ENCODE measurements at regions not wholly inside any gene's neighbourhood (a gene's known extent, or its start where the extent isn't known, plus 50 kb on each side); places are given as distances from the start of the nearest gene placed in this dataset.

DNA sequence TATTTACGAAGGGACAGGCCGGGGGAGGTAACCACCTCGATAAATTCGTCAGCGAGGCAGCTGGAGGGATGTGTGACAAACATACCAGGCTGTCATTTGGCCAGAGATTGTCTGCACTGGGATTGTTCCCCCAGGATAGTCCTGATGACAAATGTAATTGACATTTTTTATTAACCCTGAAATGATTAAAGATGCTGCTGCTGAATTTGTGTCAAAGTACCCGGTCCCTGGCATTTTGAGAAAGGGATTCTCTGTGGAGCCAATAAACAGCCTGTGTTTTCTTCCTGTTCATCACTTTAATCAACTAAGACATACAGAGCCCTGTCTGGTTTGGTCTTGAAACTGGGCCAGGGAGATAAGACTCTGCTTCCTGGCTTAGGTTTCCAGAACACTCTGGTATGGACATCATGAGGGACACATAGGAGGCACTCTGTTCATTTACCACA lies 117.6 kb downstream of the SLC25A47 start:
- no peak for DNase-seq

DNA sequence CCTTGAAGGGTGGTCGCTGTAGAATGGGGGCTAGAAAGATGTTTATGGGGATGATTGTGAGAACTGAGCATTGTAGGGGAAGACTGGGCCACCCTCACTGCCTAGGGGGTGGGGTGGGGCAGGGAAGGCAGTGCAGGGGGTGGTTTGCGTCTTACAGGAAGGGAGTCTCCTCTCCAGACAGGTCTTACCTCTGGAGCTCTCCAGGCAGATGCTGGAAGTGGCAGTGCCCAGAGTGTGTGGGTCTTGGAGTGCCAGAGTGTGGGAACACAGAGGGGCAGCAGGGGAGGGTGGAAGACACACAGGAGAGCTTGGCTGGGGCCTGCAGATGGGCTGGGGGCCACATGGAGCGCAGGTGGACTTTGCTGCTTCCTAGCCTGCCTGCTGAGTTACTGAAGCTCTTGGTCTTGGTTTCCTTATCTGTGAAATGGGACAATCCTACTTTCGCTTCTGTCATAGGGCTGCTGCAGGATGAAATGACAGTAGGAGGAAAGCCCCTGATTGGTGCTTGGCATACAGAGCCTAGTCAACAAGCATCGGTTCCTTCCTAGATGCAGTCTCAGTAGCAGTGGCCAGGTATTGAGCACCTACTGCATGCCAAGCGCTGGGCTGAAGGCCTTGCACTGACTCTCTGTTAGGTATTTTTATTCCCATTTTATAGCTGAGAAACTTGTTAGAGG lies 118.3 kb downstream of the SLC25A47 start:
- no peak for DNase-seq

DNA sequence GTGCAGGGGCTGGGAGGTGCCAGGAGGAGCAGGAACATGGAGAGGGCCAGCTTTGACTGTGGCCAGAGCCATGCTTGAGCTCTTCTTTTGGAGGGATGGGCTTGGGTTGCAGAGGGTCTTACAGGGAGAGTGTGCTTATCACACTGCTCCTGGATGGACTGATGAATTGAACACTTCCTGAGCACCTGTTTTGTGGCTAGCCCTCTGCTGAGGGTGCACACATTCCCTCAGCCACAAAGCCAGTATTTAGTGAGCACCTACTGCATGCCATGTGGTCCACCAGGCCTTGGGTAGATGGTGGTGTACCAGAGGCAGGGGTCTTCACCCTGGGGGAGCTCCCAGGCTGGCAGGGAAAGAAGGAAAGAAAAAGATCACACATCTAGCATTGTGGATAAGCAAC lies 118.9 kb downstream of the SLC25A47 start:
- no peak for DNase-seq

DNA sequence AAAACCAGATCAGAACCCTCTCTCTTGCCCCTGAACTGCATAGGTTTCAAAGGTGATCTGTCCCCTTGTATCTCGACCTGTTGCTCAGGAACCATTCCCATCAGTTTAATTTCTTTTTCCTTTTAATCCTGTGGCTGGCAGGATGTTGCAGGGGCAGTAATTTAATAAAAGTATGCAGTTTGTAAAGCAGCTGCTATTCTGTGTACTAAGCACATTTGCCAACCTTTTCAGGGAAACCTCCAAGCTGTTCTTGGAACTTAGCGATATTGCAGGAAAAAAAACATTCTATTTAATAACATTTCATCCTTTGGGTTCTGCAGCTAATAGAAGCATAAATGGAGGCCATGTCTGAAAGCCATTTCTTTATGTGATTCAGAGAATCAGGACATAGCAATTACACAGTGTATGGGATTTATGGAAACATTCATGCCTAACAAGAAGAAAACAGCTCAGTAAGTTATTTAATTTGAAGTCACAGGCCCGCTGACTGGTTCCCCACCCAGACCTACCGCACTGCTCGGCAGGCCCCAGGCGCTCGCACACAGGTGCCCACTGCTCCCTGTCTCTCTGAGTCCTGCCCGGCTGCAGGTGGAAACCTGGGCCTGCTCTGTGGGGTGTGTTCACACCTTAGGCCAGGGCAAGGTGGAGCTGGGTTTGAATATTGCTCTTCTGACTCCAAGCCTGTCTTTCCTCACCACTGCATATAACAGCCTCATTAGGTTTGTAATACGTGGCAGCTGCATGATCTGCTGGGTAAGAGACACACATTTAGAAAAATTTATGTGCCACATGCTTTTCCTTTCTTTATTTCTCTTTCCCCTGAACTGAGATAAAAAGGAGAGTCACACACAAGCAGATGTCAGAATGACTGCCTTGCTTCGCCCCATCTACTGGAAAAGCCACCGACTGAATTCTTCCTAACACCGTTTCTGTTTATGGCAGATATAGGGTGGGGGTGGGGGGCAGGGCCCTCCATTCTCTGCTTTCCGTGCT lies 119.7 kb downstream of the SLC25A47 start:
- DNase-seq, result no peak

DNA sequence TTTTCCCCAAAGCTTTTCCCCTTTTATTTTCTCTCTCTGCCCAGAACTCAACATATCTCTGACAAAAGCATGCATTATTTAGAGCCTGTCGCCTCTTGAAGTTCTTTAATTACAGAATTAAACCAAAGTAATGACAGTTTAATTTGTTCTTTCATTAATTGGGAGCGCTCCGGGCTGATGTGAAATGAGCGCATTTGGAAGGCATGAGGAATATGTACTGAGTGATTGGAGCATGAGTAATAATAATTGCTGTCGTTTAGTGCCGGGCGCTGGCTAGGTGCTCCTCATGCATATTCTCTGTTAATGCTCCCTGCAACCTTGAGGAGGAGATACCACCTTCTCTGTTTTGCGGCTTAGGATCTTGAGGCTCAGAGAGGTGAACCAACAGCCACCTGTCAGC lies 120.5 kb downstream of the SLC25A47 start:
- no peak for DNase-seq

DNA sequence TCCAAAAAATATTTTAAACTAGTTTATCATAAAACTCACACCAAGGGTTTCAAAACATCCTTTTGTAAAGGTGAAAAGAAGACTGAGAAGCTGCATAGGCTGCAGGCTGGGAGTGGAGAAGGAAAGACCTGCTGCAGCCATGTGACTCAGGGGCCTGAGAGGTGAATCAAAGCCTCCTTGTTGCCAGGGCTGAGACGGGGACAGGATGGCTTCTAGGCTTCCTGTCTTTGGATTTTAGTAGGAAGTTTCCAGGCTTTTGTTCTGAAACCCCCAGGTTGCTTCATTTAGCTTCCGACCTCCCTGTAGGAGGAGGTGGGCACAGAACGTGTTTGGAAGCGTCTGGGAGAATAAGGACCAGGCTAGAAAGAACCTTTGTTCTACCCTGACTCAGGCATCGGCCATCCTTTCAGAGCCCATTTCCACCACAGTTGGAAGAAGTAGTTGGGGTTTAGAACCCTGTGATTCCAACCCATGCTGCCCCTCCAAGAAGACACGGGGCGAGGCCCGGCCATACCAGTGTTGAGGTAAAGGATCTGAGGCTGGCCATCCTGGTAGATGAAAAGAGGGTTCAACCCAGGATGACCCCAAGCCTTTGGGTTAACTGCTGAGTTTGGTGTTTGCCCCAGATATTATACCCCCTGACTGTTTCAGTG lies 122.4 kb downstream of the SLC25A47 start:
- DNase-seq, result no peak

DNA sequence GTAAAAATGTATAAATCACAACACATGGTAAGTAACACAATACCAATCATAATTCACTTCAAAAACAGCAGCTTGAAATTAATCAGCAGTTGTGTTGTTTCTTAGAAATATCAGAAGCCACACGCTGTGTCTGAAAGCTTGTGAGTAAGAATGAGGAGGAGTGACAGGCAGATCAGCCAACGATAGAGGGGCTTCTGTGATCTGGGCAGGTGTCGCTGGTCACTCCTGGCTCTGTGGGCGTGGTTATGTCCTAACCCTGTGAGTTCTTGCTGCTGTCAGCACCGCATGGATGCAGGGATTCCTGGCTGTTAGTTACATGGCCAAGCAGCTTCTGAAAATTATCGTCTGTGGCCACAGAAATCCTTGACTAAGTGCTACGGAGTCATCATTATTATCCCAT lies 123.4 kb downstream of the SLC25A47 start:
- no peak for DNase-seq

DNA sequence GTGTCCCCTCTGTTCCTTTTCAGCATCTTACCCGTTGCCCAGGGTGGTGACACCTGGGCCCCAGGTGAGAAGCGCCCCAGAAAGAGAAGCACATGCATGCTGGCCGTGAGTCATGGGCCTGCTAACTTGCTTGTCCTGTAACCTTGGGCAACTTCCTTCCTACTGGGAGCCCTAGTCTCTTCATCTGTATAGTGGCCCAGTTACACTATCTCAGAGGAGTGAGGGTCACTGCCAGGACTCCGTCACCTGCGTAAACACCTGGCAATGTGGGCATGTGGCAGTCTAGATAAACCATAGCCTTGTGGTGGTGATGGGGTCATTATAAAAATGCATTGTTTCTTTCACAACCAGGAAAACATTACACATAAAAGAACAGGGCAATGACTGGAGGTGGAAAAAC lies 125.2 kb downstream of the SLC25A47 start:
- no peak for DNase-seq

DNA sequence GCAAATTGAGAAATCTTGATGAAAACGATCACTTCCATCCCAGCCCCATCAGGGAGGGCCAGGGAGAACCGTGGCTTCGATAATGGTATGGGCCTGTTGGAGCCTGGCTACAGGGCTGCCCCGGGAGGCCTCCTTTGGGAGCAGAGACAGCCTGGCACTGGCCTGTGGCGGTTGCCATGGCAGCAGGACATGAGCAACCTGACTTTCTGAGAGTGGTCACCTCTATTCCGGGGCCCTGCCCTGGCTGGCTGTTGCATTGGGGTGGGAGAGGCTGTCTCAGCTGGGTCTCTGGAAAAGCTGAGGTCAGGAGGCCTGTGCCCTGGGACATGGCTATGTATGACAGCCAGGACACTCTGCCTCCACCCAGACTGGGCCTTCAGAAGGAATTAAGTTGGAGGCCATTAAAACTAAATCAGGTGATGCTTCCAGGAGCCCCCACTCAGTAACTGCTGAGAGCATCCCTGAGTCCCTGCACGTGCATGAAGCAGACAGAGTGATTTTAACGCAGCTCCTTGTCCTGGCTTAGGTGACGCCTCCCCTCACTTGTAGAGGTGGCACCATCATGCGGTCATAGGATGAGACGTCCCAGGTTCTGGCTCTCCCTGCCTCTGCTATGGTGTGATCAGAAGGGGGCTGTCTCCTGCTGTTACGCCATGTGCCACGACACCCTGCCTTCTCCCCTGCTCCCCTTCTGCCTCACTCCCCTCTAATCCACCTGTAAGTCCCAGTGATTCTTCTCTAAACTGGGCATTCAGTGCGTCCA lies 126.3 kb downstream of the SLC25A47 start:
- no peak for DNase-seq

DNA sequence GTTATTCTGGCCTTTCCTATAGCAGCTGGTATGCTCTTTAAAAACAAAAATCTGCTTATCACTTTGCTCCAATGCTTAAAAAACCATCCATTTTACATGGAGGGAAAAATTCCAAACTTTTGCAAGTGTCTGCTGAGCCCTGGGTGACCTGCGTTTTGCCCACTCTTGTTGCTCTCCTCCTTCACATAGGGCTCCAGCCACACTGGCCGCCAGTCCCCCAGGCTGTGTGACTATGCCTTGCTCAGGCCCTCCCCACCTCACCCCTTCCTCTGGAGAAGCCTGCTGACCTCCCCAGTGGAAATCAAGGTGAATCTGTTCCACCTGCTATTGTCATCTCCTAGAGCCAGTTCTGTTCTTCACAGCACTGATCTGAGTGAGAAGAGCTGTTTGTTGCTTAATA lies 126.9 kb downstream of the SLC25A47 start:
- DNase-seq, result no peak

DNA sequence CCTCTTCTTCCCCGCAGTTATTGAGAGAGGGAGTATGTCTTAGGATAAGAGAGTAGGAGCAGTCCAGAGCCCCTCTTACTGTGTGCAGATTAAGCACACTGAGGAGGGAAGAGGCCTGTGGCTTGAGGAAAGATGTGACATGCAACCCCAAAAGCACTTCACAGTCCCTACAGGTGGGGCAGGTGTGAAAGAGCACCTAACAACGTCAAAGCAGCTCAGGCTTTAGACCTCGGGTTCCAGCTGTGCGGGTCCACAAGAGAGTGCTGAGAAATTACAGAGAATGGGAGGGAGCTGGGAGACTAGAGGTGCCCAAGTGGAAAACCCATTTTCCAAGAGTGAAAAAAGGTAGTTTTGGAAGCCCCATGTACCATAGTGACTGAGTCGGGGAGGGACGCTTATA lies 127.6 kb downstream of the SLC25A47 start:
- DNase-seq, result no peak

DNA sequence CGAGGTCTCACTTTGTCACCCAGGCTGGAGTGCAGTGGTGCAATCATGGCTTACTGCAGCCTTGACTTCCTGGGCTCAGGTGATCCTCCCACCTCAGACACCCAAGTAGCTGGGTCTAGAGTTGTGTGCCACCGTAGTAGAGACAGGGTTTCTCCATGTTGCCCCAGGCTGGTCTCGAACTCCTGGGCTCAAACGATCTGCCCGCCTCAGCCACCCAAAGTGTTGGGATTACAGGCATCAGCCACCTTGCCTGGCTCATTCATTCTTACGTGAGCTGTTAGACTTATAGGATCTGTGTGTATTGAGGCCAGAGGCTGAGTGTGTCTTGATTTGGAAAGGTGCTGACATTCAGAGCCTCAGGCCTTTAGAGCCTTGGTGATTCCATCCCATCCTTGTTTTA lies 128.1 kb downstream of the SLC25A47 start:
- DNase-seq, result no peak

DNA sequence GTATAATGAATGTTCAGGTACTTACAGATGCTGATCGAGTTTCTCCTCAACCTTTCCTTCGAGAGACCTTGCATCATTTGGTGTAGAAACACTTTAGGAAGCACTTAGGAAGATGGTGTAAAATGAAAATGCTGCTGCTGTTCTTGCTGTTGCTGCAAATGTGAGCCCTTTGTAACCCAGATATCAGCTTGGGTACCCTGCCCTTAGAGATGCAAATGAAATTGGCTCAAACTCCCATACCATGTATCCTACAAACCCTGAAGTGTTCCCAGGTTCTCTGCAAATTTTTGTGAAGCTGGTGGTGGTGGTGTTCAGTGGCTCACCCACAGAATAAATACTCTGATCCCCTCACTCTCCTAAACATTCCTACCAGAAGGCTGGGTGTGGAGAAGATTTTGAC lies 130.8 kb downstream of the SLC25A47 start:
- no peak for DNase-seq

DNA sequence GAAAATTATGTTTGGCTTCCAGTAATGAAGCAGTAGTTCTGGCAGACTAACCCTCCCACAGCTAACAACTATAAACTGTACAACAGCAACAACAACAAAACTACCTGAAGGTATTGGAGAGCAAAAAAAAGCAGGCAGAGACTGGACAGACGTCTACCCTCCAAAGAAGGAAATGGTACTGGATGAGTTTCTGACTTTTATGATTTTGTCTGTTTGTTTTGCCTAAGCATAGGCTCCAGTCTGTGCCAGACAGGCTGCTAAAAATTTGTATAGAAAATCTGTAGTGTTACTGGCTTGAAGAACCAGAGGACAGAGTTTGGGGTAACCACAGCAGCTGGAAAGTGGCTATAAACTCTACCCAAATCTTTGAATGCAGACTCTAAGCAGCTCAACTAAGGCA lies 131.3 kb downstream of the SLC25A47 start:
- DNase-seq, result no peak

DNA sequence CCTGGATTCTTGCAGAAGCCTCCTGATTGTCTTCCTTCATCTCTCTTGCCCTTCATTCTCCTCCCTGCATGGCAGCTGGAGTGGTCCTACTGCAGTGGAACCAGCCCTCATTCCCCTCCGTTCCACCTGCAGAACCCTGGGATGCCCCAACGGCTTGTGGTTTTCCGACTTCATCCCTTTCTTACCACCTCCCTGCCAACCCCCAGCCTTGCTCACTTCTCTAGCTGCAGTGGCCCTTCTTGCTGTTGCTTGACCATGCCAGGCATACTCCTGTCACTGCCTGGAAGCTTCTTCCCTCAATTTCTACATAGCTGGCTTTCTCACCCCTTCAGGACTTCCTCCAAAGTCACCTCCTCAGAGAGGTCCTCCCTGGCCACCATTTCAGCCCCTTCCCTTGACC lies 123.3 kb downstream of the BEGAIN start:
- no peak for DNase-seq

DNA sequence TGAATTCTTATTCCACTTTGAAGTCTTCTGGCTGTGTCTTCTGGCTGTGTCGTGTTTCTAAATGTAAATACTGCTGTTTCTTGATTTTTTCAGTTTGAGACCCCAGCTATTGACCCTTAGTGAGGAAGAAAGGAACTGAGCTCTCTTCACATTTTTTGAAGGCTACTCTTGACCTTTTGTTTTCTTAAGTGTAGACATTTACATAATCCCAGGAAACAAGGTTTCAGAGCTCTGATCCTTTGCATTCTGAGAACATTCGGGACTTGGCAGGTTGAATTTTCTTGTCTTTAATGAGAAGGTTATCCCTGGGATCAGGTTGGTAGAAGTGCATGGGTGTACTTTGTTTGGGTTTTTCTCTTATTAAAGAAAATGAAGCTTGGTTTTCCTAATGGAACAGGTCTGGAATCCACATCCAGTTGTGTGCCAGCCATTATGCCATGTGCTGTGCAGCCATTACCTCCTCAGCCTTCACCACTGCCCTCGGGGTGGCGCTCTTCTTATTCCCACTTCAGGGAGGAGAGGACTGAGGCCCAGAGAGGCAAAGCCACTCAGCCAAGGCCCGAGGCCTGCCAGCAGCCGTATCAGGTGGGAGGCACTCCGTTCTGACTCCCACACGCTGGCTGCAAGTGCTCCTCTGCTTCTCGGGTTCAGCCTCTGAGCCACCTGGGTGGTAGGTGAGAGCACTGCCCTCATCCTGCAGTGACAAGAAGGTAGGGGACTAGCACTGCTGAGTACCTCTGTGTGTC lies 120.9 kb downstream of the BEGAIN start:
- no peak for DNase-seq

DNA sequence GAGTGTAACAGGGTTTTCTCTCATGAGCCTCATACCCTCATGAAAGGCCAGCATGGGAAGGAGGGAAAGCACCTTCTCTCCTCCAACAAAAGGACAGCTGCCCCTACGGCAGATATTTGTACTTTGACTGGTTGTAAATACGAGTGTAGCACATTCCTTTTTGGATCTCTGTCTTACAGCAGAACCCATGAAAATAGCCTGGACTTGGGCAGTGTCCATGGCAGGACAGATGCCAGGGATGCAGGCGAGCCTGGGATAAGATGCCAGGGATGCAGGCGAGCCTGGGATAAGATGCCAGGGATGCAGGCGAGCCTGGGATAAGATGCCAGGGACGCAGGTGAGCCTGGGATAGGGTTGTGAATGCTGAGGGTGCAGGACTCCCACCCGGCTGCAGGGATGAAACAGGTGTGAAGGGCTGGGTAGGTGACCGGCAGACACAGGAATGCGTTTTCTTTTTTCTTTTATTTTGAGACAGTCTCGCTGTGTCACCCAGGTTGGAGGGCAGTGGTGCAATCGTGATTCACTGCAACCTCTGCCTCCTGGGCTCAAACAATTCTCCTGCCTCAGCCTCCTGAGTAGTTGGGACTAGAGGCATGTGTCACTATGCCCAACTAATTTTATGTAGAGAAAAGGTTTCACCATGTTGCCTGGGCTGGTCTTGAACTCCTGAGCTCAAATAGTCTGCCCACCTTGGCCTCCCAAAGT lies 120.0 kb downstream of the BEGAIN start:
- no peak for DNase-seq

DNA sequence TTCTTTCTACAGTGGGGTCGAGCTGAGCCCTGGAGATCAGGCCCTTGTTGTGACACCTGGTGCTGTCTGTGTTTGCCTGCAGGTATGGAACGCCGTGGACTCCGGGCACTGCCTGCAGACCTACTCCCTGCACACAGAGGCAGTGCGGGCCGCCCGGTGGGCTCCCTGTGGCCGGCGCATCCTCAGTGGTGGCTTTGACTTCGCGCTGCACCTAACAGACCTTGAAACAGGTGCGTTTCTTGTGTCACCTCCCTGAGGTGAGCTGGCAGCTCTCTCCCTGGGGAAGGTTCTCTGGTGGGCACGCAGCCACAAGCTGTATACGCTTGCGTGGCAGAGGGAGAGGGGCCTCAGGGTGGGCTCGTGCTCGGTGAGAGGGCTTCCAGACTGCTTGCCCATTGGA lies 119.3 kb downstream of the BEGAIN start:
- no peak for DNase-seq

DNA sequence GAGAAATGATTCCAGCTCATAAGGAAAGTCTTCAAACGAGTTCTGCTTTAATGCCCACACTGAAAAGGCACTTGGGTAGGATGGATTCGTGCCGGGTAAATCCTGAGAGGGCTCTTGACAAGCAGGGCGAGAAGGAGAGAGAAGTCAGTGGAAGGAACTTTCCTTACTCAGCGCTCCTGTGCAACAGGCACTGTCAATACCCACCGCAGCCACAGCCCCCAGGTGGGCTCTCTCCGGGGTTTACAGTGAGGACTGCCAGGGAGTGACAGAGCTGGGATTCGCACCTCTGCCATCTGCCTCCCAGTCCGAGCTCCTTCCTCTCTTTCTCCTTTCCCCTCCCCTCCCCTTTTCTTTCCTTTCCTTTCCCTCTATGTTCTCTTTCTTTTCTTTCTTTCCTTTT lies 118.7 kb downstream of the BEGAIN start:
- no peak for DNase-seq

DNA sequence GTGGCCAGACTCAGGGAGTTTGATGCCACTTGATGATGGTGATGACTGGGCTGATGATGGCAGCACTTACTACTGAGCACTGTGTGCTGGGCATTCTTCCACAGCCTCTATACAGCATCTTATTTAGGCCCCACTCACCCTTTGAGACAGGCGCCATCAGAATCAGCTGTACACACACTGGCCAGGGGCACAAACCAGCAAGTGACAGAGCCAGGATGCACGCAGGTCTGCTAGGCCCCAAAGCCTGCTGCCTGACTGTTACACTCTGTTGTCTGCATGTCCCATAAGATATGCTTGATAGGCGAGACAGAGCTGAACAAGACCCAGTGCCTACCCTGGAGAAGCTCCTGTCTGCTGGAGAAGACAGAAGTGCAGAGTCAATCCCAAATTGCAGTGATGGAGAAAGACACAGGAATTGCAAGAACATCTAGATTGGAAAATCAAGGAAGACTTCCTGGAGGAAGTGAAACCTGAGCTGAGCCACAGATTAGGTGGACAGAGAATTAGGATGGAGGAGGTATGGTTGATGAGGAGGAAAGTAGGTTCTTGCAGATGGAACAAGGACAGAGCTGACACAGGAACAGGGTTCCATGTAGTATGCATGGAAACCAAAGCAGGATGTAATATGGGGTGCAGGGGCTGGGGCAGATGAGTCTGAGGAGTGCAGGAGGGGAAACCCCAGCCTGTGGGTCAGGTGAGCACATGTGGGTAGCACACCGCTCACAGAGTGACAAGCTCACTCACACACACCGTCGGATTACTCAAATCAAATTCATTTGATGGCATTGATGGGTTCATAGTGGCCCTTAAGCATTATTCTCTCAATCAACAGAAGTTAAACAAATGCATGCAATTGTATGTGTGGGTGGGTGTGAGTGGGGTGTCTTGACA lies 117.3 kb downstream of the BEGAIN start:
- DNase-seq, result no peak

DNA sequence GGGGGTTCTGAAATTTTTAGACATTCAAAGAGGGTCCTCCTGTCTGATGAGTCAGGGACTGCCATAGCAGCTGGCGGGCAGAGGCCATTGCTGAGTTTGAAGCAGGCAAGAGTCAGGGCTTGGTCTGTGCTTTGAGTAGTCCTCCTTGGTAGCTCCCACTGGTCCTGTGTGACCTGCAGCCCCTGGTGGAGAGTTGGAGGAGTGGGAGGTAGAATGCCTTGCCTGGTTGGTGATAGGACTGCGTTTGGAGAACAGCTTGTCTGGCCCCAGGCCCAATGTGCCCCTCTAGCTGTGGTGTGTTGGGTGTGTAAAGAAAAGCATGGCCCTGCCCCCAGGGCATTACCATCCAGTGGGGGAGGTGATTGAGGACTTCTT lies 116.7 kb downstream of the BEGAIN start:
- DNase-seq, result no peak

Data from activated CD8-positive, alpha-beta memory T cell treated with anti-CD3 and anti-CD28 coated beads, Interleukin-2, amount 50 U/mL, for 48 hours (primary cell).